ENCODE measurements at regions not wholly inside any gene's neighbourhood (a gene's known extent, or its start where the extent isn't known, plus 50 kb on each side); places are given as distances from the start of the nearest gene placed in this dataset.
A peak's percentile ranks its signal among the peaks of the same experiment; 100 is the strongest.
"Not testable (repeated sequence)": the region's sequence is repeated elsewhere in the genome, so short reads cannot be mapped to it uniquely, and the experiment has no call there.

GRCh38 chr13:37313372-37313771 lies 207.9 kb upstream of the CSNK1A1L start:
- H3K27ac ChIP-seq (ENCODE audit: low read depth): no peak overlapping the region
- 75% methylated on average over 2 of the region's 2 CpGs for WGBS
- no peaks in the 10 kb centered on the region for H3K4me1 ChIP-seq (ENCODE audit: insufficient read depth)
- peaks cover 2% of the 10 kb centered on the region for H3K36me3 ChIP-seq (ENCODE audit: insufficient read depth)
- H3K4me3 ChIP-seq (ENCODE audit: low read depth, low read length): no peak overlapping the region
- peak; percentile 5 for DNase-seq (ENCODE audit: extremely low spot score)

GRCh38 chr13:37306778-37307544 lies 201.5 kb upstream of the CSNK1A1L start:
- Histone ChIP-seq H3K4me3 (ENCODE audit: low read depth, low read length) (no peak overlapping the region), H3K36me3 (ENCODE audit: insufficient read depth) (peaks cover 2% of the 10 kb centered on the region), H3K4me1 (ENCODE audit: insufficient read depth) (peaks cover 2% of the 10 kb centered on the region), H3K27ac (ENCODE audit: low read depth) (no peak overlapping the region)
- 88% methylated on average over 4 of the region's 4 CpGs for WGBS
- DNase-seq (ENCODE audit: extremely low spot score): no peak

GRCh38 chr13:37303606-37304005 lies 198.1 kb upstream of the CSNK1A1L start:
- WGBS: 97% methylated on average over 2 of the region's 2 CpGs
- no peak for DNase-seq (ENCODE audit: extremely low spot score)
- Histone ChIP-seq H3K27ac (ENCODE audit: low read depth) (no peak overlapping the region), H3K36me3 (ENCODE audit: insufficient read depth) (no peaks in the 10 kb centered on the region), H3K4me1 (ENCODE audit: insufficient read depth) (peaks cover 2% of the 10 kb centered on the region), H3K4me3 (ENCODE audit: low read depth, low read length) (no peak overlapping the region)

DNA sequence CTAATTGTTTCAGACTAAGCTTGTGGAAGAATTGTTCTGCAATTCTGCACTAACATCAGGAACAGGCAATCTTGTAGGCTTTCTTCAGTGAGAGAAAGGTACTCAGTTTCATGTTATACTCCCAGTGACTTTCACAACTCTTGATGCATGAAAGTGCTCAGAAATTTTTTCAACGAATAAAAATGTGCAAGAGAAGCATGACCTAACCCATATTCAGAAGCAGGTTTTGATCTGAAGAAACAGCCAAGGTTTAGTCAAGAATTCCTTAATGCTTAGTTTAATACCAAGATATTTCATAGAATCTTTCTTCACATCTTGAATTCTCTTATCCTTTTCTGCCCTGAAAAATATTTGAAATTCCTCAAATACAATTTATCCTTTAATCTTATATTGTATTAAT lies 197.2 kb upstream of the CSNK1A1L start:
- no peak overlapping the region for H3K4me3 ChIP-seq (ENCODE audit: low read depth, low read length)
- DNase-seq (ENCODE audit: extremely low spot score): no peak
- 82% methylated on average over 1 of the region's 1 CpG for WGBS

GRCh38 chr13:37295573-37295972 lies 190.1 kb upstream of the CSNK1A1L start:
- no peak overlapping the region for H3K27ac ChIP-seq (ENCODE audit: low read depth)
- WGBS: 77% methylated on average over 3 of the region's 3 CpGs
- H3K36me3 ChIP-seq (ENCODE audit: insufficient read depth): no peaks in the 10 kb centered on the region
- no peaks in the 10 kb centered on the region for H3K4me1 ChIP-seq (ENCODE audit: insufficient read depth)
- no peak for DNase-seq (ENCODE audit: extremely low spot score)
- no peak overlapping the region for H3K4me3 ChIP-seq (ENCODE audit: low read depth, low read length)

More for the DNA sequence above, 197.2 kb upstream of the CSNK1A1L start:
- Histone ChIP-seq H3K36me3 (ENCODE audit: insufficient read depth) (no peaks in the 10 kb centered on the region), H3K4me1 (ENCODE audit: insufficient read depth) (peaks cover 2% of the 10 kb centered on the region), H3K27ac (ENCODE audit: low read depth) (no peak overlapping the region)

DNA sequence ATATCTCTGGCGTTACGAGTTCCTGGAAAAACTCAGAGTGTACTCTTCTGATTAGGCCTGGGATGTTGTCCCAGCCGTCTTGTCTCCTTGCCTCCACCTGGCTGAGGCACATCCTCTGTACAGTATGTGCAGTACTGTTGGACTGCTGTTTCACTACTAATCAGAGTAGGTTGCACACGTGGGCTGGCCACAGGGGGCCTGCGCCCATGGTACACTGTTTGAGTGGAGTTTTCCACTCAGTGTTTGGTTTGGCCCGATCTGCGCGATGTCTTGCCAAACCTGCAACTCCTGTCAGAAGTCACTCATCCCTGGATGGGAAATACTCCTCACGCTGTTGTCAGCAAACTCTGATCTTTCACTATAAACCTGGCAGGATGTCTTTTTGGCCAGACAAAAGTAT lies 189.6 kb upstream of the CSNK1A1L start:
- no peak overlapping the region for H3K27ac ChIP-seq (ENCODE audit: low read depth)
- no peak for DNase-seq (ENCODE audit: extremely low spot score)
- no peak overlapping the region for H3K4me3 ChIP-seq (ENCODE audit: low read depth, low read length)

GRCh38 chr13:37294472-37294871 lies 189.0 kb upstream of the CSNK1A1L start:
- no peak overlapping the region for H3K4me3 ChIP-seq (ENCODE audit: low read depth, low read length)
- WGBS: 93% methylated on average over 6 of the region's 6 CpGs
- H3K36me3 ChIP-seq (ENCODE audit: insufficient read depth): no peaks in the 10 kb centered on the region
- no peak for DNase-seq (ENCODE audit: extremely low spot score)
- H3K27ac ChIP-seq (ENCODE audit: low read depth): no peak overlapping the region
- no peaks in the 10 kb centered on the region for H3K4me1 ChIP-seq (ENCODE audit: insufficient read depth)

More for the DNA sequence above, 189.6 kb upstream of the CSNK1A1L start:
- Histone ChIP-seq H3K36me3 (ENCODE audit: insufficient read depth) (no peaks in the 10 kb centered on the region), H3K4me1 (ENCODE audit: insufficient read depth) (no peaks in the 10 kb centered on the region)
- 75% methylated on average over 9 of the region's 9 CpGs for WGBS

DNA sequence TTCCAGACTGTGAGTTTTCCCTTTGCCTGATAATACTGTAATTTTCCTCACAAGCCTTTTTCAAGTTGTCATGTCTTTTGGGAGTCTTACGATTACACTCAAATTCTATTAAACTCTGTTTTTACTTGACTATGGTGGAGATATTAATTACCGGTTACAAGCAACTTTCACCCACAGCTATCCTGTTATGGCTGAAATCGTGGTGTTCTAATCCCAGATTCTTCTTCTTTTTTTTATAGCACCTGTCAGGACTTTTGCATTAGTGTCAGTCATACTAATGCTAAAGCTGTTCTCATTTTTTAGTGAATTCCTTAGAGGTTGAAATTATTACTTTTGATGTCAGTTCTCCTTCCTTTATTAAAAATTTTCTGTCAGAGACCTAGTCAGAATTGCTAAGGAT lies 187.8 kb upstream of the CSNK1A1L start:
- Histone ChIP-seq H3K27ac (ENCODE audit: low read depth) (no peak overlapping the region), H3K4me1 (ENCODE audit: insufficient read depth) (no peaks in the 10 kb centered on the region), H3K36me3 (ENCODE audit: insufficient read depth) (no peaks in the 10 kb centered on the region), H3K4me3 (ENCODE audit: low read depth, low read length) (no peak overlapping the region)
- DNase-seq (ENCODE audit: extremely low spot score): no peak
- WGBS: 90% methylated on average over 3 of the region's 3 CpGs

DNA sequence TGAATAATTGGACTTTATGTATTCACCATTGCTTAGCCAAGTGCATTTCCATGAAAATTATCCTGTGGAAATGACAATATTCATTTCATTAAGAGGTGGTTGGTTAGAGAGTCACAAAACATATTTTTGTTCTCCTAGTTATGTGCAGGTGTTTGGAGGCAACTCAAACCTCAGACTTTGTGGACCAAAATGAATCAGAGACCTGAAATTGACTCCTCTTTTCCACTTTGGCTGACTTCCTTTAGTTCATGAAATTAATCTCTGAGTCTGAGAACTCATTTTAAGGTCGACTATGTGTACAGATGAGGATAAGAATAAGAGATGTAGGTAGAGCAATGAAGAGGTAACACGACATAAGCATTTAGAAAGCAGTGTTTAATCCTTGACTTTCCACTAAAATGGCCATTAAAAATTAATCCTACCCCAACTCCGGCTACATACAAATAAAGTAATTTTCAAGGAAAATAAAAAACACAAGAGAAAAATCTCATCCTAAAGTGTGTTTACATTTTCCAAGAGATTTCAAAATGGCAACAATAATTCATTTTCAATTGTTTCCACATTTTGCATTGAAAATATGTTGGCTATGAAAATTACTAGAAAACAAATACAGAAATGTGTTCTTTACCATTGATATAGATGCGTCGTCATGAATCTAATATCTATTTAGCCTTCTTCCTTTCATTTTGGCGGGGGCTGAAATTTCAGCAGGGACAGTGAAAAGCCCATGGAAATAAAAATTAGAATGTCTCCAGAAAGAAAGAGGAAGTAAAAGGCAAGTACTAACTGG lies 185.4 kb upstream of the CSNK1A1L start:
- H3K36me3 ChIP-seq (ENCODE audit: insufficient read depth): no peaks in the 10 kb centered on the region
- H3K4me1 ChIP-seq (ENCODE audit: insufficient read depth): no peaks in the 10 kb centered on the region
- WGBS: 92% methylated on average over 6 of the region's 6 CpGs
- no peak overlapping the region for H3K27ac ChIP-seq (ENCODE audit: low read depth)
- H3K4me3 ChIP-seq (ENCODE audit: low read depth, low read length): no peak overlapping the region
- no peak for DNase-seq (ENCODE audit: extremely low spot score)

DNA sequence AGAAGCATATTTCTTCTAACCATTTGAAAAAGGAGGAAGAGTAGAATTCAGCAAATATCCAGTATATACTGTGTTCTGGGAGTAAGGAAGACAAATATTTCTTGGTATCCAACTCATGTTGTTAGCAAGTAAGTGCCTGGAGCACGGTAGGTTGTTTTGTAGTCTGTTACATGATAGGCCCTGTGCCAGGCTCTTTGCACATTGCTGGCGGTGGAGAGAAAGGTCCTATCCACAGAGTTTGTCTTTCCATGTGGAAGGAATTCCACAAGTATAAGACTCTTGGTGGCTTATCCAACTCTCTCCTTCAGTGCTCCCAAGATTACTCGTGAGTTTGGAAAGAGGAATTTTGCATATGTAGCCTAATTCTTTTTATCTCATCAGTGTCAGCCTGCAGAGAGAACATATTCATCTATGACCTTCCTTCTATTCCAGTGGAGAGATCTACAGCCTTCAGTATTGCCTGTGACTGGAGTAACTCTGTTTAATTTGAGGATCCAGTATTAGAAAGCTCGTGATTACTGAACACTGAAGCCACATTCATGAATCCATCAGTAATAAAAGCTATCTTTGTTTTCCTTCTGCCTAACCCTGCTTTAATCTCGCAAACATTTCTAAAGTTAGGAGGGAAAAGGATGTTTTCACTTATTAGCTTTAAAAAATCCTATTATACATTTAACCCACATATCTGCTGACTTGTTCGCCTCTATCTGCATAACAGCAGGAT lies 183.9 kb upstream of the CSNK1A1L start:
- no peak for DNase-seq (ENCODE audit: extremely low spot score)
- Histone ChIP-seq H3K4me3 (ENCODE audit: low read depth, low read length) (no peak overlapping the region), H3K36me3 (ENCODE audit: insufficient read depth) (no peaks in the 10 kb centered on the region), H3K27ac (ENCODE audit: low read depth) (no peak overlapping the region), H3K4me1 (ENCODE audit: insufficient read depth) (no peaks in the 10 kb centered on the region)
- 61% methylated on average over 6 of the region's 6 CpGs for WGBS

GRCh38 chr13:37288057-37288720 lies 182.7 kb upstream of the CSNK1A1L start:
- 71% methylated on average over 6 of the region's 6 CpGs for WGBS
- H3K36me3 ChIP-seq (ENCODE audit: insufficient read depth): no peaks in the 10 kb centered on the region
- no peak for DNase-seq (ENCODE audit: extremely low spot score)
- H3K4me3 ChIP-seq (ENCODE audit: low read depth, low read length): no peak overlapping the region
- H3K27ac ChIP-seq (ENCODE audit: low read depth): no peak overlapping the region
- H3K4me1 ChIP-seq (ENCODE audit: insufficient read depth): no peaks in the 10 kb centered on the region

DNA sequence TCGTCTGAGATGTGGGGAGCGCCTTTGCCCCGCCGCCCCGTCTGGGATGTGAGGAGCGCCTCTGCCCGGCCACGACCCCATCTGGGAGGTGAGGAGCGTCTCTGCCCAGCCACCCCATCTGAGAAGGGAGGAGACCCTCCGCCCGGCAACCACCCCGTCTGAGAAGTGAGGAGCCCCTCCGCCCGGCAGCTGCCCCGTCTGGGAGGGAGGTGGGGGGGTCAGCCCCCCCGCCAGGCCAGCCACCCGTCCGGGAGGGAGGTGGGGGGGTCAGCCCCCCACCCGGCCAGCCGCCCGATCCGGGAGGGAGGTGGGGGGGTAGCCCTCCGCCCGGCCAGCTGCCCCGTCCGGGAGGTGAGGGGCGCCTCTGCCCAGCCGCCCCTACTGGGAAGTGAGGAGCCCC lies 174.8 kb upstream of the CSNK1A1L start:
- H3K36me3 ChIP-seq (ENCODE audit: insufficient read depth); H3K4me3 ChIP-seq (ENCODE audit: low read depth, low read length): not testable (repeated sequence)
- 96% methylated on average over 28 of the region's 28 CpGs for WGBS

GRCh38 chr13:37277435-37278144 lies 172.1 kb upstream of the CSNK1A1L start:
- H3K4me3 ChIP-seq (ENCODE audit: low read depth, low read length): no peak overlapping the region
- no peak overlapping the region for H3K27ac ChIP-seq (ENCODE audit: low read depth)
- H3K36me3 ChIP-seq (ENCODE audit: insufficient read depth): no peaks in the 10 kb centered on the region
- no peak for DNase-seq (ENCODE audit: extremely low spot score)
- 86% methylated on average over 3 of the region's 3 CpGs for WGBS
- no peaks in the 10 kb centered on the region for H3K4me1 ChIP-seq (ENCODE audit: insufficient read depth)

More for the DNA sequence above, 174.8 kb upstream of the CSNK1A1L start:
- H3K4me1 ChIP-seq (ENCODE audit: insufficient read depth); H3K27ac ChIP-seq (ENCODE audit: low read depth); DNase-seq (ENCODE audit: extremely low spot score): not testable (repeated sequence)
